GM19099 (cell line): ENCODE measurements at regions not wholly inside any gene's neighbourhood (a gene's known extent, or its start where the extent isn't known, plus 50 kb on each side); places are given as distances from the start of the nearest gene placed in this dataset.

ENCODE experiments used
- POLR2A ChIP-seq: IDR thresholded peaks from 3 replicates; pipeline ENCODE4 v1.6.1; 2011; ENCODE audit warnings: low read depth; ENCODE audit not compliant: insufficient read length; ENCODE audit errors: extremely low read depth

DNA sequence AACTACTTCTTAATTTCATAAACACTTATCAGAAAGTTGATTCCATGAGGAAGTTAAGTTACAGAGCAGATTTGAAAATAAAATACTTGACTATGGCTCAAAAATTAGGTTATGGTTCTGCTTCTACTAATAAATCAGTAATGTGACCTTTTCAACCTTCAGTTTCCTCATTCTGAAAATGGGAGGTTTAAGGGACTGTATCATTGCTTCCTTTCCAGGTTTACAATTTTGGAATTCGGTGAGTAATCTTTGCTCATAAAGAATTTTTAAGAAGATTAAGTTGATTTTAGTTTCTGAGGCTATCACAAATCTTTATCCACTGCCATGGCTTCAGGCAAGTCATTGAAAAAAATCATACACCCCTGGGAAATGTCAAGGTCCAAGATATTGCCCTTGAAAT is 1061.2 kb downstream of the DIPK2A start:
- no peak for TF ChIP-seq POLR2A

DNA sequence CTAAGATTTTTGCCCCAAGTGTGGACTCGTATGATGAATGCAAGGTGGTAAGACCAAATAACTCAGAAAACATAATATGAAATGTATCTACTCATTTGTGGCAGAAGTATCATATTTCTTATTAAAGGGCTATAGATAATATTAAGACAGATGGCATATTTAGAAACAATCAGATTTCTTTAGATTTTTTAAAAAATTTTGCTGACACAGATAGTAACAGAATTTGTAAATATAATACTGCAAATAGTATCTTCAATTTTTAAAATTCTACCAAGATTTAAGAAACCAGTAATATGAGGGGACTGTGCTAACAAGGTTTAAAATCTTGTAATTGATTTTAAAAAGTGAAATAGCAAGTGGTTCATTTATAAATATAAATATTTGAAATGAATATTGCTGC is 1064.1 kb downstream of the DIPK2A start:
- TF ChIP-seq POLR2A = no peak

GRCh38 chr3:145055375-145056076 is 1083.9 kb downstream of the DIPK2A start:
- TF ChIP-seq POLR2A = no peak

- no peak for TF ChIP-seq POLR2A
Measured at GRCh38 chr3:145058483-145058882, 1086.9 kb downstream of the DIPK2A start.

GRCh38 chr3:145063616-145064015 is 1092.0 kb downstream of the DIPK2A start:
- TF ChIP-seq POLR2A = no peak

DNA sequence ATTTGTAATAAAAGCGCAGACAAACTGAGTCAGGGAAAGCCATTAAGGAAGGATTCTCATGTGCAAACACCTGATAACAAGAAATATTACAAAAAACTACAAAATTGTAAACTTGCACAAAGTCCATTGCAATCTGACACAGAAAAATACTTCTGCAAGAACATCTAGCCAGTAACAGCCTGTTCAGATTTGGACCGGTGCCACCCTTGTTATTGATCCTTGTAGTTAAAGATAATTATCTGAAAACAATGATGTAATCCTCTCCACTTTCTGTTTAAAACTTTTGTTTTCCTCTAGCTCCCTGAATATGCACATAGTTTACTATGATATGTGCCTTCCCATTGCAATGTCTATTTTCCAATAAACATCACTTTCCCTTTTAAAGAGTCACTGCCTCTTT is 1090.2 kb downstream of the PLOD2 start:
- TF ChIP-seq POLR2A = no peak

- TF ChIP-seq POLR2A = no peak
Measured at GRCh38 chr3:145079436-145079835, 1081.5 kb downstream of the PLOD2 start.

GRCh38 chr3:145087038-145087437 is 1073.9 kb downstream of the PLOD2 start:
- no peak for TF ChIP-seq POLR2A

- no peak for TF ChIP-seq POLR2A
Measured at GRCh38 chr3:145088917-145089316, 1072.1 kb downstream of the PLOD2 start.

- TF ChIP-seq POLR2A = no peak
Measured at GRCh38 chr3:145089337-145089736, 1071.6 kb downstream of the PLOD2 start.

GRCh38 chr3:145094355-145094941 is 1066.5 kb downstream of the PLOD2 start:
- TF ChIP-seq POLR2A = no peak

GRCh38 chr3:145116769-145117168 is 1044.2 kb downstream of the PLOD2 start:
- TF ChIP-seq POLR2A = no peak

GRCh38 chr3:145118303-145118702 is 1042.7 kb downstream of the PLOD2 start:
- TF ChIP-seq POLR2A = no peak

GRCh38 chr3:145124900-145125678 is 1035.9 kb downstream of the PLOD2 start:
- TF ChIP-seq POLR2A = no peak

DNA sequence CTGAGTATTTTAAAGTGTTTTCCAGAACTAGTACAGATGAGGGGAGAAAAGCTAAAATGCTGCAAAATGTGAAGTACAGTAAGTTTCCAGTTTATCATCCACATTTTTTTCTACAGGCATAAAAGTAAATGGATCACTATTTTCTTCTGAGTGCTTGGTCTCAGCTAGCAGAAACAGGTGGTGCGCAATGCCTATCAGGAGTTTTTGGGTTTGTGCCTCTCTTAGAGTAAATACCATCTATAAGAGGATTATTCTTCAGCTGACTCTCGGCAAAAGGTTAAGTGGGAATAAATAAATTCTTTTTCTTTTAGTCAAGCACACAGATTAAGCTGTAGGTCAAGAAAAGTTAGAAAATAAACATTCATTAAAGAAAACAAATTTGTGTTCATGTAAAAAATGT is 1027.7 kb downstream of the PLOD2 start:
- no peak for TF ChIP-seq POLR2A

DNA sequence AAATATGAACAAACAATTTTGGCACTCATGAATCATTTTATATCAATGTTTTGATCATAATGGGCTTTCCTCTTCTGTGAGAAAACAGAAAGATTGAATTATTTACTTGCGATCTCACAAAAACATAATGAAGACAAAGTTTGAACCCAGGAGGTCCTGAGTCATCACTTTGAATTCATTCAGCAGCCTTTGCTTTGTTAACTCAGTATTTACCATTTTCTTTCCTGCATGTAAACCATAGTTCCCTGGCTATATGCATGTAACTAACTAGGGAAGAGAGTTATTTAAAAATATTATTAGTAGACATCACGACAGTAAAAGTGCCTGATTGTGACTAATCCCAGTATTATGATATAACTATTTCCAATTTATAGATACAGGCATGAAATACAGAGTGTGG is 1026.2 kb downstream of the PLOD2 start:
- TF ChIP-seq POLR2A = no peak
